H1 (cell line): ENCODE measurements at regions not wholly inside any gene's neighbourhood (a gene's known extent, or its start where the extent isn't known, plus 50 kb on each side); places are given as distances from the start of the nearest gene placed in this dataset.

ENCODE experiments used
- NRF1 ChIP-seq: IDR thresholded peaks from 2 replicates; pipeline ENCODE4 v1.6.1; 2011; ENCODE audit warnings: mild to moderate bottlenecking, low read depth, low read length, improper control_type of control experiment

GRCh38 chr20:50259705-50260478 lies 69.3 kb downstream of the CEBPB start (continued):
- no peak for TF ChIP-seq NRF1
